Trophoblast cell (in vitro differentiated cells and primary cell): ENCODE measurements at regions not wholly inside any gene's neighbourhood (a gene's known extent, or its start where the extent isn't known, plus 50 kb on each side); places are given as distances from the start of the nearest gene placed in this dataset.

Source experiments
- DNase-seq, 2 donors: peaks; one replicate each; pipeline ENCODE4 v3.0.0-alpha.2; 2016
- H2AFZ ChIP-seq: 2 replicates; pipeline ENCODE4 v1.6.1; 2013; ENCODE audit warnings: low read length, moderate library complexity, mild to moderate bottlenecking; ENCODE audit not compliant: insufficient read depth, poor library complexity
- H2AK5ac ChIP-seq: 2 replicates; pipeline ENCODE4 v1.6.1; 2013; ENCODE audit warnings: mild to moderate bottlenecking, low read length
- H2BK120ac ChIP-seq: 2 replicates; pipeline ENCODE4 v1.6.1; 2013; ENCODE audit warnings: low read length, mild to moderate bottlenecking, moderate library complexity; ENCODE audit not compliant: insufficient read depth, poor library complexity
- H2BK12ac ChIP-seq: 2 replicates; pipeline ENCODE4 v1.6.1; 2013; ENCODE audit warnings: mild to moderate bottlenecking, low read length, moderate library complexity
- H2BK5ac ChIP-seq: 2 replicates; pipeline ENCODE4 v1.6.1; 2013; ENCODE audit warnings: low read length, low read depth, moderate library complexity, mild to moderate bottlenecking; ENCODE audit not compliant: poor library complexity
- H3K14ac ChIP-seq: 2 replicates; pipeline ENCODE4 v1.6.1; 2013; ENCODE audit warnings: mild to moderate bottlenecking, low read length
- H3K18ac ChIP-seq: 2 replicates; pipeline ENCODE4 v1.6.1; 2013; ENCODE audit warnings: mild to moderate bottlenecking, low read length
- H3K23ac ChIP-seq: 2 replicates; pipeline ENCODE4 v1.6.1; 2013; ENCODE audit warnings: low read length
- H3K27ac ChIP-seq: 2 replicates; pipeline ENCODE4 v1.5.1; 2013; ENCODE audit warnings: low read depth, mild to moderate bottlenecking, inconsistent platforms, low read length, moderate library complexity
- H3K27me3 ChIP-seq: 2 replicates; pipeline ENCODE4 v1.6.1; 2013; ENCODE audit warnings: inconsistent platforms, mild to moderate bottlenecking, low read length, moderate library complexity; ENCODE audit not compliant: insufficient read depth
- H3K36me3 ChIP-seq, 2 experiments: 1 replicate in 1 of 2; 2 replicates in 1 of 2; pipeline ENCODE4 v1.6.1; 2013; ENCODE audit warnings: low read length in 2 of 2, mild to moderate bottlenecking in 2 of 2, moderate library complexity in 1 of 2; ENCODE audit not compliant: insufficient read depth in 2 of 2, control insufficient read depth in 1 of 2
- H3K4ac ChIP-seq: 2 replicates; pipeline ENCODE4 v1.6.1; 2013; ENCODE audit warnings: low read depth, mild to moderate bottlenecking, low read length, moderate library complexity
- H3K4me1 ChIP-seq, 2 experiments: 1 replicate in 1 of 2; 2 replicates in 1 of 2; pipeline ENCODE4 v1.6.1; 2013; ENCODE audit warnings: low read length in 2 of 2, mild to moderate bottlenecking in 2 of 2, moderate library complexity in 1 of 2; ENCODE audit not compliant: insufficient read depth in 2 of 2, control insufficient read depth in 1 of 2
- H3K4me2 ChIP-seq: 2 replicates; pipeline ENCODE4 v1.6.1; 2013; ENCODE audit warnings: inconsistent platforms, mild to moderate bottlenecking, low read length, moderate library complexity
- H3K4me3 ChIP-seq: 2 replicates; pipeline ENCODE4 v1.5.1; 2013; ENCODE audit warnings: mild to moderate bottlenecking, low read depth, low read length, inconsistent platforms
- H3K79me1 ChIP-seq: one replicate; pipeline ENCODE4 v1.6.1; 2013; ENCODE audit warnings: low read length
- H3K79me2 ChIP-seq: 2 replicates; pipeline ENCODE4 v1.6.1; 2013; ENCODE audit warnings: low read length, mild to moderate bottlenecking; ENCODE audit not compliant: control insufficient read depth, insufficient read depth, poor library complexity
- H3K9ac ChIP-seq: 2 replicates; pipeline ENCODE4 v1.6.1; 2013; ENCODE audit warnings: mild to moderate bottlenecking, low read length
- H3K9me3 ChIP-seq: 2 replicates; pipeline ENCODE4 v1.6.1; 2013; ENCODE audit warnings: low read depth, mild to moderate bottlenecking, control low read depth, inconsistent platforms, low read length; ENCODE audit not compliant: insufficient read depth
- H4K12ac ChIP-seq: 2 replicates; pipeline ENCODE4 v1.6.1; 2013; ENCODE audit warnings: low read depth, mild to moderate bottlenecking, low read length, moderate library complexity
- H4K8ac ChIP-seq: 2 replicates; pipeline ENCODE4 v1.6.1; 2013; ENCODE audit warnings: low read depth, mild to moderate bottlenecking, low read length, moderate library complexity
- H4K91ac ChIP-seq: one replicate; pipeline ENCODE4 v1.6.1; 2013; ENCODE audit warnings: low read depth, mild to moderate bottlenecking, low read length, moderate library complexity
- WGBS: extraction: QIAGEN DNeasy Blood & Tissue Kit; methylation state at CpG from one replicate; pipeline ENCODE4 v1.1.7; 2013; ENCODE audit warnings: missing lambda C conversion rate; ENCODE audit not compliant: insufficient read length, insufficient coverage; ENCODE audit errors: extremely low coverage; 5-methylcytosine and 5-hydroxymethylcytosine counted together

- H3K4ac ChIP-seq = no peak overlapping the region
- no peaks in the 10 kb centered on the region for H3K9me3 ChIP-seq
- no peak overlapping the region for H2AK5ac ChIP-seq
- H4K91ac ChIP-seq = no peak overlapping the region
- H3K27me3 ChIP-seq = no peaks in the 10 kb centered on the region
- H4K8ac ChIP-seq = no peak overlapping the region
- H3K4me1 ChIP-seq = peaks cover 0 to 2% of the 10 kb centered on the region in 2 experiments
- peaks cover under 1% of the 10 kb centered on the region for H3K79me1 ChIP-seq
- no peak overlapping the region for H3K4me3 ChIP-seq
- no peak overlapping the region for H4K12ac ChIP-seq
- H3K14ac ChIP-seq = no peak overlapping the region
- DNase-seq = no peak
- no peak overlapping the region for H2BK120ac ChIP-seq
- no peak overlapping the region for H3K27ac ChIP-seq
- no peak overlapping the region for H2AFZ ChIP-seq
- H2BK12ac ChIP-seq = no peak overlapping the region
- no CpG with 5 or more reads among the region's 24 CpGs for WGBS
- H3K9ac ChIP-seq = no peak overlapping the region
- H2BK5ac ChIP-seq = no peak overlapping the region
- no peak overlapping the region for H3K4me2 ChIP-seq
- H3K36me3 ChIP-seq = no peaks in the 10 kb centered on the region
- H3K18ac ChIP-seq = no peak overlapping the region
- H3K79me2 ChIP-seq = no peaks in the 10 kb centered on the region
- no peak overlapping the region for H3K23ac ChIP-seq
Observed at GRCh38 chr5:173771121-173771724, 116.9 kb upstream of the CPEB4 start.

- H2BK5ac ChIP-seq = no peak overlapping the region
- no peak for DNase-seq
- H3K79me1 ChIP-seq = no peaks in the 10 kb centered on the region
- H3K18ac ChIP-seq = no peak overlapping the region
- H3K9me3 ChIP-seq = no peaks in the 10 kb centered on the region
- WGBS = no CpG with 5 or more reads among the region's 11 CpGs
- H3K36me3 ChIP-seq = no peaks in the 10 kb centered on the region
- H3K4me2 ChIP-seq = no peak overlapping the region
- H4K8ac ChIP-seq = no peak overlapping the region
- no peak overlapping the region for H3K9ac ChIP-seq
- no peaks in the 10 kb centered on the region for H3K79me2 ChIP-seq
- no peak overlapping the region for H4K91ac ChIP-seq
- no peaks in the 10 kb centered on the region for H3K4me1 ChIP-seq
- H2BK12ac ChIP-seq = no peak overlapping the region
- H3K14ac ChIP-seq = no peak overlapping the region
- no peaks in the 10 kb centered on the region for H3K27me3 ChIP-seq
- H3K4ac ChIP-seq = no peak overlapping the region
- H3K4me3 ChIP-seq = no peak overlapping the region
- H2BK120ac ChIP-seq = no peak overlapping the region
- H2AK5ac ChIP-seq = no peak overlapping the region
- H3K23ac ChIP-seq = no peak overlapping the region
- no peak overlapping the region for H3K27ac ChIP-seq
- no peak overlapping the region for H2AFZ ChIP-seq
- H4K12ac ChIP-seq = no peak overlapping the region
Observed at GRCh38 chr5:173771725-173772383, 116.3 kb upstream of the CPEB4 start.

DNA sequence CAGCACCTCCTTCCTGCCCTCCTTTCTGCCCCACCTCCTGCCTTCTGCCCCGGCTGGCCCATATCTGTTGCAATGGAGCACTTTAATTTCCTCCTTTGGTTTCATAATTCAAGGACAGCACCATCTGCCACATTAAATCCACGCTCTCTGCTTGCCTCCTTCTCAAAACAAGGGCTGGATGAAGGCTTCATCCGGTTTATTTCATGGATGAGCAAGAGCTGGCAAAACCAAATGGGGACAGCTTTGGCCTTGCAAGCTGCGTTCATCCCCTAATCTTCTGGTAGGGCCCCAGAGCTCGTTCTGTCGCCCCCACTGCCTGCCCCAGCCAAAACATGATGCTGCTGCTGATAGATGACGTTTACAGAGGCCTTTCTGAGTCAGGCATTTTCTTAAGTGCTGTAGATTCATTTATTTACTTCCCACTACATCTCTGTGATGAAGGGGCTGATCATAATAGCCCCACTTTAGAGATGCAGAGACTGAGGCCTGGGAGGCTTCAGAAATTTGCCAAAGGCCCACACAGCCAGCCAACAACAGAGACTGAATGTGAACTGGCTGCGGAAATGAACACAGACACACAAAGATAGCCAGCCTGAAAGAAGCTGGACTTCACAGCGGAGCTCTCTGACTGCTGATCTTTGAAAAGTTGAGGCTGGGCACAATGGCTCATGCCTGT lies 115.6 kb upstream of the CPEB4 start:
- no peak for DNase-seq
- H3K4ac ChIP-seq = no peak overlapping the region
- H3K23ac ChIP-seq = no peak overlapping the region
- no peak overlapping the region for H4K12ac ChIP-seq
- no peak overlapping the region for H3K18ac ChIP-seq
- H2AK5ac ChIP-seq = no peak overlapping the region
- H3K9ac ChIP-seq = no peak overlapping the region
- no peak overlapping the region for H2BK120ac ChIP-seq
- no peak overlapping the region for H2AFZ ChIP-seq
- no peak overlapping the region for H4K8ac ChIP-seq
- no peak overlapping the region for H2BK5ac ChIP-seq
- H4K91ac ChIP-seq = no peak overlapping the region
- no peak overlapping the region for H3K4me2 ChIP-seq
- H3K27me3 ChIP-seq = no peaks in the 10 kb centered on the region
- no peaks in the 10 kb centered on the region for H3K4me1 ChIP-seq
- no peak overlapping the region for H3K4me3 ChIP-seq
- no peaks in the 10 kb centered on the region for H3K9me3 ChIP-seq
- H3K27ac ChIP-seq = no peak overlapping the region
- H3K79me2 ChIP-seq = no peaks in the 10 kb centered on the region
- no peaks in the 10 kb centered on the region for H3K36me3 ChIP-seq
- no peaks in the 10 kb centered on the region for H3K79me1 ChIP-seq
- WGBS = no CpG with 5 or more reads among the region's 9 CpGs
- no peak overlapping the region for H2BK12ac ChIP-seq
- no peak overlapping the region for H3K14ac ChIP-seq

GRCh38 chr5:173774271-173774761 lies 113.8 kb upstream of the CPEB4 start:
- Histone ChIP-seq H3K79me1 (no peaks in the 10 kb centered on the region), H3K4ac (no peak overlapping the region), H3K4me3 (no peak overlapping the region), H4K12ac (no peak overlapping the region), H3K27ac (no peak overlapping the region), H2AK5ac (no peak overlapping the region), H3K18ac (no peak overlapping the region), H3K36me3 (no peaks in the 10 kb centered on the region), H4K91ac (no peak overlapping the region), H3K9ac (no peak overlapping the region), H3K23ac (no peak overlapping the region), H3K4me2 (no peak overlapping the region), H3K27me3 (no peaks in the 10 kb centered on the region), H2BK120ac (no peak overlapping the region), H2BK5ac (no peak overlapping the region), H3K9me3 (no peaks in the 10 kb centered on the region), H4K8ac (no peak overlapping the region), H2AFZ (no peak overlapping the region), H3K14ac (no peak overlapping the region), H2BK12ac (no peak overlapping the region), H3K79me2 (no peaks in the 10 kb centered on the region), H3K4me1 (peaks cover 4% of the 10 kb centered on the region in 2 experiments)
- no CpG with 5 or more reads among the region's 4 CpGs for WGBS
- DNase-seq = no peak
